NCI-H146 (cell line): ENCODE measurements at regions not wholly inside any gene's neighbourhood (a gene's known extent, or its start where the extent isn't known, plus 50 kb on each side); places are given as distances from the start of the nearest gene placed in this dataset.
A peak's percentile ranks its signal among the peaks of the same experiment; 100 is the strongest.

ENCODE experiments used
- DNase-seq: peaks from one replicate; lab custom pipeline; 2025; lab: John Stamatoyannopoulos, UW

- DNase-seq = no peak
Measured at GRCh38 chr17:6325051-6325450, 109.9 kb downstream of the AIPL1 start.

GRCh38 chr17:6323626-6324356, 111.1 kb downstream of the AIPL1 start:
- DNase-seq = peak; percentile 97

GRCh38 chr17:6322316-6322715, 112.6 kb downstream of the AIPL1 start:
- no peak for DNase-seq

GRCh38 chr17:6314311-6314710, 120.6 kb downstream of the AIPL1 start:
- DNase-seq = no peak

- DNase-seq = no peak
Measured at GRCh38 chr17:6313835-6314234, 121.1 kb downstream of the AIPL1 start.

GRCh38 chr17:6306820-6307219, 128.1 kb downstream of the AIPL1 start:
- no peak for DNase-seq

GRCh38 chr17:6305613-6306360, 129.1 kb downstream of the AIPL1 start:
- peak; percentile 87 for DNase-seq

GRCh38 chr17:6304894-6305612, 129.9 kb downstream of the AIPL1 start:
- DNase-seq = peak; percentile 84

GRCh38 chr17:6303664-6304063, 131.3 kb downstream of the AIPL1 start:
- DNase-seq = no peak

- no peak for DNase-seq
Measured at GRCh38 chr17:6299275-6299674, 135.6 kb downstream of the AIPL1 start.

GRCh38 chr17:6297960-6298359, 137.0 kb downstream of the AIPL1 start:
- no peak for DNase-seq

GRCh38 chr17:6297119-6297518, 137.8 kb downstream of the AIPL1 start:
- DNase-seq = no peak

- no peak for DNase-seq
Measured at GRCh38 chr17:6290488-6291196, 144.3 kb downstream of the AIPL1 start.

GRCh38 chr17:6286233-6286632, 148.7 kb downstream of the AIPL1 start:
- DNase-seq = peak; percentile 41

- DNase-seq = no peak
Measured at GRCh38 chr17:6285486-6285885, 149.4 kb downstream of the AIPL1 start.

- peak; percentile 85 for DNase-seq
Measured at GRCh38 chr17:6279659-6280058, 155.3 kb downstream of the AIPL1 start.

GRCh38 chr17:6278376-6278775, 156.5 kb downstream of the AIPL1 start:
- no peak for DNase-seq

GRCh38 chr17:6276711-6277110, 158.2 kb downstream of the AIPL1 start:
- no peak for DNase-seq

GRCh38 chr17:6274310-6274709, 160.6 kb downstream of the AIPL1 start:
- no peak for DNase-seq

GRCh38 chr17:6269478-6269877, 165.4 kb downstream of the AIPL1 start:
- DNase-seq = no peak

GRCh38 chr17:6261466-6261865, 173.5 kb downstream of the AIPL1 start:
- no peak for DNase-seq

- DNase-seq = no peak
Measured at GRCh38 chr17:6259899-6260298, 175.0 kb downstream of the AIPL1 start.
